ENCODE measurements at regions not wholly inside any gene's neighbourhood (a gene's known extent, or its start where the extent isn't known, plus 50 kb on each side); places are given as distances from the start of the nearest gene placed in this dataset.
"Not testable (repeated sequence)": the region's sequence is repeated elsewhere in the genome, so short reads cannot be mapped to it uniquely, and the experiment has no call there.

- no peak overlapping the region for H3K27ac ChIP-seq (replicated peaks)
- H3K9me3 ChIP-seq (replicated peaks) = peaks cover 8% of the 10 kb centered on the region
- H3K27me3 ChIP-seq (ENCODE audit: low read depth) = no peaks in the 10 kb centered on the region
- TF ChIP-seq CTCF (IDR thresholded peaks at IDR 0.05; ENCODE audit: borderline replicate concordance) = no peak
- no peaks in the 10 kb centered on the region for H3K4me1 ChIP-seq
- no peak overlapping the region for H3K4me3 ChIP-seq
- H3K36me3 ChIP-seq = no peaks in the 10 kb centered on the region
- intact Hi-C loops (cut with micrococcal nuclease) = no loop called here
- DNase-seq = peak; percentile 64
Observed at GRCh38 chr9:75378036-75378435, 289.7 kb downstream of the OSTF1 start.

GRCh38 chr9:75378926-75379325 lies 290.6 kb downstream of the OSTF1 start:
- Histone ChIP-seq H3K9me3 (replicated peaks) (peaks cover 9% of the 10 kb centered on the region), H3K27ac (replicated peaks) (no peak overlapping the region), H3K27me3 (ENCODE audit: low read depth) (no peaks in the 10 kb centered on the region), H3K36me3 (no peaks in the 10 kb centered on the region), H3K4me1 (no peaks in the 10 kb centered on the region), H3K4me3 (no peak overlapping the region)
- no peak for DNase-seq
- intact Hi-C loops (cut with micrococcal nuclease) = no loop called here
- TF ChIP-seq CTCF (IDR thresholded peaks at IDR 0.05; ENCODE audit: borderline replicate concordance) = no peak

DNA sequence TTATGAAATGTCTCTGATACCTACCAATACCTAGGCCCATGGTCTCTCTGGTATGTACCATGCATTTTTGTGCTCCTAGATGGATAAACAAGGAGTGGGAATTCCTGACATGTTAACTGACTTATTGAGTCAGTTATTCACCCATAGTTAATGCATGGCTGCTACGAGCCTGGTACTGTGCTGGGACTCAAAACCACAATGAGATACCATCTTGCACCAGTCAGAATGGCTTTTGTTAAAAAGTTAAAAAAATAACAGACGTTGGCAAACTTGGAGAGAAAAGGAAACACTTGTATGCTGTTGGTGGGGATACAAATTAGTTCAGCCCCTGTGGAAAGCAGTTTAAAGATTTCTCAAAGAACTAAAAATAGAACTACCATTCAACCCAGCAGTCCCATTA lies 293.8 kb downstream of the OSTF1 start:
- Histone ChIP-seq H3K4me1 (no peaks in the 10 kb centered on the region), H3K36me3 (no peaks in the 10 kb centered on the region), H3K27me3 (ENCODE audit: low read depth) (no peaks in the 10 kb centered on the region), H3K27ac (replicated peaks) (no peak overlapping the region), H3K4me3 (no peak overlapping the region), H3K9me3 (replicated peaks) (peaks cover 36% of the 10 kb centered on the region)
- DNase-seq = no peak
- TF ChIP-seq CTCF (IDR thresholded peaks at IDR 0.05; ENCODE audit: borderline replicate concordance) = no peak
- intact Hi-C loops (cut with micrococcal nuclease) = no loop called here

- H3K4me3 ChIP-seq; H3K27ac ChIP-seq (replicated peaks); DNase-seq; H3K36me3 ChIP-seq; H3K27me3 ChIP-seq (ENCODE audit: low read depth); intact Hi-C loops (cut with micrococcal nuclease); H3K4me1 ChIP-seq: not testable (repeated sequence)
- H3K9me3 ChIP-seq (replicated peaks) = peaks cover 36% of the 10 kb centered on the region
Observed at GRCh38 chr9:75383420-75384034, 295.2 kb downstream of the OSTF1 start.

DNA sequence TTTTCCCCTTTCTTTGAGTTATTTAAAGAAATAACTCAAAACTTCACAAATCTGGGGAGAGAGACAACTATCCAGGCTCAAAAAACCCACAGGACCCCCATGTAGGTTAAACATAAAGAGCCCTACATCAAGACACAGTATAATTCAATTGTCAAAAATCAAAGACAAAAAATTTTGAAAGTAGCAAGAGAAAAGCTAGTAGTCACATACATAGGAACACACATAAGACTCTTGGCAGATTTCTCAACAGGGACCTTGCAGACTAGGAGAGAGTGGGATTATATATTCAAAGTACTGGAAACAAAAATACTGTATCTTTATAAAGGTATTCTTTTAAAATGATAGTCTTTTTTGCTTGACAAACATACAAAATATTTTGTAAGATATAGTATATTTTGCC lies 296.9 kb downstream of the OSTF1 start:
- TF ChIP-seq CTCF (IDR thresholded peaks at IDR 0.05; ENCODE audit: borderline replicate concordance) = no peak
- Histone ChIP-seq H3K36me3 (no peaks in the 10 kb centered on the region), H3K27ac (replicated peaks) (no peak overlapping the region), H3K9me3 (replicated peaks) (peaks cover 36% of the 10 kb centered on the region), H3K4me3 (no peak overlapping the region), H3K4me1 (peaks cover 5% of the 10 kb centered on the region), H3K27me3 (ENCODE audit: low read depth) (no peaks in the 10 kb centered on the region)
- no peak for DNase-seq
- intact Hi-C loops (cut with micrococcal nuclease) = no loop called here

DNA sequence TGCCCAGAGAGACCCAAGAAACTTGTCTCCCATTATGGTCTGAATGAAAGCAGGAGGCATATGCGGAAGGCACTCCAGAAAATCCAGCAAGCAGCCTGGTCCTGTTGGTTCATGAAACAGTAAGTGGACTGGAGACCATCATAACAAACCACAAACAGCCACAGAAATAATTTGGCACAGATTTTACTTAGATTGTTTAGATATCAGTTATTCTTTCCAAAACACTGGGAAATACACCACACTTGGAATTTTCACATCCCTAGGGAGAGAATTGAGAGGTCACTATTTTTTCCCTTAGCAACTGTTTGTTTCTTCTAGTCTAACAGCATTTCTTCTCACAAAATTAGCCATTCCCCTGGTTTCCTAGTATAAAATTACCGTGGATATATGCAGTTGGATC lies 300.8 kb downstream of the OSTF1 start:
- Histone ChIP-seq H3K4me3 (no peak overlapping the region), H3K4me1 (peaks cover 5% of the 10 kb centered on the region), H3K27ac (replicated peaks) (peak overlapping the region; percentile 46), H3K9me3 (replicated peaks) (peaks cover 31% of the 10 kb centered on the region), H3K27me3 (ENCODE audit: low read depth) (no peaks in the 10 kb centered on the region), H3K36me3 (no peaks in the 10 kb centered on the region)
- DNase-seq = no peak
- intact Hi-C loops (cut with micrococcal nuclease) = no loop called here
- no peak for TF ChIP-seq CTCF (IDR thresholded peaks at IDR 0.05; ENCODE audit: borderline replicate concordance)

All from left ventricle myocardium inferior (tissue), 1 donor.